RWPE2 (cell line): ENCODE measurements at regions not wholly inside any gene's neighbourhood (a gene's known extent, or its start where the extent isn't known, plus 50 kb on each side); places are given as distances from the start of the nearest gene placed in this dataset.

Source experiments
- ATAC-seq: fragments of 200-7000 bp; cut with Tn5 transposase; 3 replicates; pipeline ENCODE4 v1.9.1; 2021; ENCODE audit warnings: low read depth
- DNase-seq: peaks from one replicate; pipeline ENCODE4 v3.0.0-alpha.2; 2020; ENCODE audit warnings: low spot score
- H3K27ac ChIP-seq: fragments of 450-650 bp; 2 replicates; pipeline ENCODE4 v1.5.1; 2017; ENCODE audit warnings: mild to moderate bottlenecking; ENCODE audit not compliant: poor library complexity, severe bottlenecking
- H3K27me3 ChIP-seq: fragments of 250-450 bp; sonication (Bioruptor Pico); 2 replicates; pipeline ENCODE4 v1.5.1; 2021; ENCODE audit warnings: mild to moderate bottlenecking, moderate library complexity; ENCODE audit not compliant: insufficient read depth, poor library complexity, severe bottlenecking
- H3K36me3 ChIP-seq: fragments of 250-450 bp; sonication (Bioruptor Pico); 2 replicates; pipeline ENCODE4 v1.5.1; 2020; ENCODE audit warnings: low read depth, mild to moderate bottlenecking, moderate library complexity
- H3K4me1 ChIP-seq: fragments of 250-450 bp; sonication (Bioruptor Pico); 2 replicates; pipeline ENCODE4 v1.5.1; 2021; ENCODE audit warnings: mild to moderate bottlenecking, moderate library complexity; ENCODE audit not compliant: insufficient read depth, poor library complexity, severe bottlenecking
- H3K4me3 ChIP-seq: fragments of 250-450 bp; sonication (Bioruptor Pico); 2 replicates; pipeline ENCODE4 v1.5.1; 2021; ENCODE audit warnings: mild to moderate bottlenecking, moderate library complexity; ENCODE audit not compliant: severe bottlenecking
- H3K9me3 ChIP-seq: fragments of 250-450 bp; sonication (Bioruptor Pico); 2 replicates; pipeline ENCODE4 v1.5.1; 2021; ENCODE audit warnings: mild to moderate bottlenecking, moderate library complexity; ENCODE audit not compliant: severe bottlenecking
- CTCF ChIP-seq: fragments of 450-650 bp; IDR thresholded peaks from one replicate; pipeline ENCODE4 v1.5.1; 2017; ENCODE audit warnings: mild to moderate bottlenecking, moderate library complexity; ENCODE audit not compliant: poor library complexity, severe bottlenecking

GRCh38 chr7:67392596-67393438 lies 396.2 kb downstream of the TYW1 start:
- H3K27ac ChIP-seq = no peak overlapping the region

GRCh38 chr7:67393903-67394302 lies 397.3 kb downstream of the TYW1 start:
- ATAC-seq = no peak
- TF ChIP-seq CTCF = no peak
- H3K27ac ChIP-seq = no peak overlapping the region

More at GRCh38 chr7:67392596-67393438, 396.2 kb downstream of the TYW1 start:
- Histone ChIP-seq H3K4me1 (no peaks in the 10 kb centered on the region), H3K36me3 (no peaks in the 10 kb centered on the region), H3K9me3 (no peaks in the 10 kb centered on the region), H3K4me3 (no peak overlapping the region), H3K27me3 (no peaks in the 10 kb centered on the region)
- ATAC-seq (no peak), DNase-seq (no peak)
- TF ChIP-seq CTCF = no peak

GRCh38 chr7:67398916-67399315 lies 402.3 kb downstream of the TYW1 start:
- Histone ChIP-seq H3K36me3 (no peaks in the 10 kb centered on the region), H3K27ac (no peak overlapping the region), H3K9me3 (no peaks in the 10 kb centered on the region), H3K4me1 (no peaks in the 10 kb centered on the region), H3K4me3 (no peak overlapping the region), H3K27me3 (no peaks in the 10 kb centered on the region)
- no peak for DNase-seq
- no peak for TF ChIP-seq CTCF
- no peak for ATAC-seq

More at GRCh38 chr7:67393903-67394302, 397.3 kb downstream of the TYW1 start:
- no peaks in the 10 kb centered on the region for H3K36me3 ChIP-seq
- no peak for DNase-seq
- H3K9me3 ChIP-seq = no peaks in the 10 kb centered on the region
- H3K27me3 ChIP-seq = no peaks in the 10 kb centered on the region
- H3K4me1 ChIP-seq = no peaks in the 10 kb centered on the region
- no peak overlapping the region for H3K4me3 ChIP-seq

GRCh38 chr7:67401492-67401891 lies 404.9 kb downstream of the TYW1 start:
- Histone ChIP-seq H3K4me3 (no peak overlapping the region), H3K27ac (no peak overlapping the region), H3K9me3 (no peaks in the 10 kb centered on the region), H3K4me1 (no peaks in the 10 kb centered on the region), H3K36me3 (no peaks in the 10 kb centered on the region), H3K27me3 (no peaks in the 10 kb centered on the region)
- DNase-seq = no peak
- no peak for ATAC-seq
- no peak for TF ChIP-seq CTCF

- Histone ChIP-seq H3K4me1 (no peaks in the 10 kb centered on the region), H3K27me3 (no peaks in the 10 kb centered on the region), H3K9me3 (no peaks in the 10 kb centered on the region), H3K36me3 (no peaks in the 10 kb centered on the region), H3K4me3 (no peak overlapping the region), H3K27ac (no peak overlapping the region)
- no peak for DNase-seq
- ATAC-seq = no peak
- no peak for TF ChIP-seq CTCF
Measured at GRCh38 chr7:67402280-67402679, 405.6 kb downstream of the TYW1 start.
